ENCODE measurements at regions not wholly inside any gene's neighbourhood (a gene's known extent, or its start where the extent isn't known, plus 50 kb on each side); places are given as distances from the start of the nearest gene placed in this dataset.

DNA sequence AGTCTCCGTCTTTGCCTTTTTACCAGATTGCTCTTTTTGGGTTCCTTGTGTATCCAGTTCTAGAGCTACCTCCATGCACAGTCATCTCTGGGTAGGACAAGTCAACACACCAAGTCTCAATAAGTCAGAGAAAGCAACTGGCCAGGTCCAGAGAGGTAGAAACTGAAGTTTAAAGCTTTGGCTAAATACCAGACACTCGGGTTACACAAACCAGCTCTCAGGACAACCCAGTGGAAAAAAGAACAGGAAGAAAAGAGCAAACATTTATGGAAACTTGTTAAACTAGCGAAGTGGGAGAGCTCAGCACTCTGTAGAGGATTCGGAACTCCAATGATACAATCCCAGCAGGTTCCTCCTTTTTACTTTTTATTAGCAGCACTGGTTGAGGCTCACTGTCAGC lies 291.0 kb upstream of the CPEB2 start:
- TF ChIP-seq, protein P1, sequence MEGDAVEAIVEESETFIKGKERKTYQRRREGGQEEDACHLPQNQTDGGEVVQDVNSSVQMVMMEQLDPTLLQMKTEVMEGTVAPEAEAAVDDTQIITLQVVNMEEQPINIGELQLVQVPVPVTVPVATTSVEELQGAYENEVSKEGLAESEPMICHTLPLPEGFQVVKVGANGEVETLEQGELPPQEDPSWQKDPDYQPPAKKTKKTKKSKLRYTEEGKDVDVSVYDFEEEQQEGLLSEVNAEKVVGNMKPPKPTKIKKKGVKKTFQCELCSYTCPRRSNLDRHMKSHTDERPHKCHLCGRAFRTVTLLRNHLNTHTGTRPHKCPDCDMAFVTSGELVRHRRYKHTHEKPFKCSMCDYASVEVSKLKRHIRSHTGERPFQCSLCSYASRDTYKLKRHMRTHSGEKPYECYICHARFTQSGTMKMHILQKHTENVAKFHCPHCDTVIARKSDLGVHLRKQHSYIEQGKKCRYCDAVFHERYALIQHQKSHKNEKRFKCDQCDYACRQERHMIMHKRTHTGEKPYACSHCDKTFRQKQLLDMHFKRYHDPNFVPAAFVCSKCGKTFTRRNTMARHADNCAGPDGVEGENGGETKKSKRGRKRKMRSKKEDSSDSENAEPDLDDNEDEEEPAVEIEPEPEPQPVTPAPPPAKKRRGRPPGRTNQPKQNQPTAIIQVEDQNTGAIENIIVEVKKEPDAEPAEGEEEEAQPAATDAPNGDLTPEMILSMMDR (IDR thresholded peaks at IDR 0.05): no peak
- TF ChIP-seq, protein P2, sequence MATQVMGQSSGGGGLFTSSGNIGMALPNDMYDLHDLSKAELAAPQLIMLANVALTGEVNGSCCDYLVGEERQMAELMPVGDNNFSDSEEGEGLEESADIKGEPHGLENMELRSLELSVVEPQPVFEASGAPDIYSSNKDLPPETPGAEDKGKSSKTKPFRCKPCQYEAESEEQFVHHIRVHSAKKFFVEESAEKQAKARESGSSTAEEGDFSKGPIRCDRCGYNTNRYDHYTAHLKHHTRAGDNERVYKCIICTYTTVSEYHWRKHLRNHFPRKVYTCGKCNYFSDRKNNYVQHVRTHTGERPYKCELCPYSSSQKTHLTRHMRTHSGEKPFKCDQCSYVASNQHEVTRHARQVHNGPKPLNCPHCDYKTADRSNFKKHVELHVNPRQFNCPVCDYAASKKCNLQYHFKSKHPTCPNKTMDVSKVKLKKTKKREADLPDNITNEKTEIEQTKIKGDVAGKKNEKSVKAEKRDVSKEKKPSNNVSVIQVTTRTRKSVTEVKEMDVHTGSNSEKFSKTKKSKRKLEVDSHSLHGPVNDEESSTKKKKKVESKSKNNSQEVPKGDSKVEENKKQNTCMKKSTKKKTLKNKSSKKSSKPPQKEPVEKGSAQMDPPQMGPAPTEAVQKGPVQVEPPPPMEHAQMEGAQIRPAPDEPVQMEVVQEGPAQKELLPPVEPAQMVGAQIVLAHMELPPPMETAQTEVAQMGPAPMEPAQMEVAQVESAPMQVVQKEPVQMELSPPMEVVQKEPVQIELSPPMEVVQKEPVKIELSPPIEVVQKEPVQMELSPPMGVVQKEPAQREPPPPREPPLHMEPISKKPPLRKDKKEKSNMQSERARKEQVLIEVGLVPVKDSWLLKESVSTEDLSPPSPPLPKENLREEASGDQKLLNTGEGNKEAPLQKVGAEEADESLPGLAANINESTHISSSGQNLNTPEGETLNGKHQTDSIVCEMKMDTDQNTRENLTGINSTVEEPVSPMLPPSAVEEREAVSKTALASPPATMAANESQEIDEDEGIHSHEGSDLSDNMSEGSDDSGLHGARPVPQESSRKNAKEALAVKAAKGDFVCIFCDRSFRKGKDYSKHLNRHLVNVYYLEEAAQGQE (IDR thresholded peaks at IDR 0.05; ENCODE audit: low read depth, low read length): no peak
- TF ChIP-seq RXRA (IDR thresholded peaks at IDR 0.05; ENCODE audit: borderline replicate concordance, low read depth) (no peak), EP300 (IDR thresholded peaks at IDR 0.05; ENCODE audit: borderline replicate concordance in 1 of 2, low read depth in 1 of 2, low read length in 1 of 2) (no peak), RFX5 (IDR thresholded peaks at IDR 0.05; ENCODE audit: low read length) (no peak), RAD21 (IDR thresholded peaks at IDR 0.05; ENCODE audit: low read length) (no peak), MXI1 (IDR thresholded peaks at IDR 0.05; ENCODE audit: low read depth, low read length) (no peak), NFIC (IDR thresholded peaks at IDR 0.05; ENCODE audit: borderline replicate concordance) (no peak), TEAD4 (IDR thresholded peaks at IDR 0.05; ENCODE audit: borderline replicate concordance, insufficient read depth) (no peak), MEF2A (IDR thresholded peaks at IDR 0.05; ENCODE audit: borderline replicate concordance, low read depth) (no peak), CHD2 (IDR thresholded peaks at IDR 0.05; ENCODE audit: low read length, partially characterized antibody) (no peak), YY1 (IDR thresholded peaks at IDR 0.05; ENCODE audit: low read depth) (no peak)
- TF ChIP-seq, protein P3, sequence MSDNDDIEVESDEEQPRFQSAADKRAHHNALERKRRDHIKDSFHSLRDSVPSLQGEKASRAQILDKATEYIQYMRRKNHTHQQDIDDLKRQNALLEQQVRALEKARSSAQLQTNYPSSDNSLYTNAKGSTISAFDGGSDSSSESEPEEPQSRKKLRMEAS (IDR thresholded peaks at IDR 0.05; ENCODE audit: low read depth): no peak
- TF ChIP-seq, protein P4, sequence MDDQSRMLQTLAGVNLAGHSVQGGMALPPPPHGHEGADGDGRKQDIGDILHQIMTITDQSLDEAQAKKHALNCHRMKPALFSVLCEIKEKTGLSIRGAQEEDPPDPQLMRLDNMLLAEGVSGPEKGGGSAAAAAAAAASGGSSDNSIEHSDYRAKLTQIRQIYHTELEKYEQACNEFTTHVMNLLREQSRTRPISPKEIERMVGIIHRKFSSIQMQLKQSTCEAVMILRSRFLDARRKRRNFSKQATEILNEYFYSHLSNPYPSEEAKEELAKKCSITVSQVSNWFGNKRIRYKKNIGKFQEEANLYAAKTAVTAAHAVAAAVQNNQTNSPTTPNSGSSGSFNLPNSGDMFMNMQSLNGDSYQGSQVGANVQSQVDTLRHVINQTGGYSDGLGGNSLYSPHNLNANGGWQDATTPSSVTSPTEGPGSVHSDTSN (IDR thresholded peaks at IDR 0.05): no peak

All from SK-N-SH (cell line).